ENCODE measurements at regions not wholly inside any gene's neighbourhood (a gene's known extent, or its start where the extent isn't known, plus 50 kb on each side); places are given as distances from the start of the nearest gene placed in this dataset.

- 3% methylated on average over 2 of the region's 2 CpGs for WGBS (ENCODE audit: insufficient coverage, insufficient replicate concordance, low lambda C conversion rate, missing lambda C conversion rate)
- no peak for FAIRE-seq
Measured at GRCh38 chr7:21135437-21135836, 292.4 kb upstream of the SP4 start.

More at GRCh38 chr7:21135437-21135836, 292.4 kb upstream of the SP4 start:
- ChIA-PET POLR2A (no interaction called here), CTCF (interaction anchor here (0.5 kb wide), 1 partner anchor 42 kb away, joined by 3 read pairs; no protein-coding TSS in a partner anchor), RAD21 (ENCODE audit: unreplicated experiment) (no interaction called here), SMC1A (ENCODE audit: uncharacterized antibody, unreplicated experiment) (no interaction called here)
- no TSS peak for BruUV-seq (replicated peaks)
- no peak overlapping the region for H3K4me2 ChIP-seq (ENCODE audit: control insufficient read depth, insufficient read depth)
- H3K36me3 ChIP-seq (ENCODE audit: control insufficient read depth in 2 of 2, insufficient read depth in 2 of 2, low read length in 1 of 2): no peaks in the 10 kb centered on the region
- H4K20me1 ChIP-seq (ENCODE audit: control insufficient read depth, insufficient read depth): no peaks in the 10 kb centered on the region
- H3K27ac ChIP-seq (ENCODE audit: control insufficient read depth, insufficient read depth): no peak overlapping the region
- H3K9ac ChIP-seq (ENCODE audit: control insufficient read depth, insufficient read depth, low read length): no peak overlapping the region
- 0 out of 4 replicates have a peak, but pooled peaks cover 0 to 2% of the 10 kb centered on the region in 2 experiments for H3K27me3 ChIP-seq (replicated peaks in 1 of 2; ENCODE audit: control insufficient read depth in 2 of 2, insufficient read depth in 2 of 2, low read length in 1 of 2)
- no peak for TF ChIP-seq NFXL1 (IDR thresholded peaks at IDR 0.05; ENCODE audit: borderline replicate concordance)
- no peak for TF ChIP-seq PKNOX1 (IDR thresholded peaks at IDR 0.05)
- TF ChIP-seq GATAD2B (conservative IDR thresholded peaks at IDR 0.05; ENCODE audit: low read depth): no peak
- TF ChIP-seq LARP7 (IDR thresholded peaks at IDR 0.05): no peak
- TF ChIP-seq, protein P1, sequence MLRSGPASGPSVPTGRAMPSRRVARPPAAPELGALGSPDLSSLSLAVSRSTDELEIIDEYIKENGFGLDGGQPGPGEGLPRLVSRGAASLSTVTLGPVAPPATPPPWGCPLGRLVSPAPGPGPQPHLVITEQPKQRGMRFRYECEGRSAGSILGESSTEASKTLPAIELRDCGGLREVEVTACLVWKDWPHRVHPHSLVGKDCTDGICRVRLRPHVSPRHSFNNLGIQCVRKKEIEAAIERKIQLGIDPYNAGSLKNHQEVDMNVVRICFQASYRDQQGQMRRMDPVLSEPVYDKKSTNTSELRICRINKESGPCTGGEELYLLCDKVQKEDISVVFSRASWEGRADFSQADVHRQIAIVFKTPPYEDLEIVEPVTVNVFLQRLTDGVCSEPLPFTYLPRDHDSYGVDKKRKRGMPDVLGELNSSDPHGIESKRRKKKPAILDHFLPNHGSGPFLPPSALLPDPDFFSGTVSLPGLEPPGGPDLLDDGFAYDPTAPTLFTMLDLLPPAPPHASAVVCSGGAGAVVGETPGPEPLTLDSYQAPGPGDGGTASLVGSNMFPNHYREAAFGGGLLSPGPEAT (IDR thresholded peaks at IDR 0.05; ENCODE audit: low read depth): no peak
- no peak for TF ChIP-seq NFIC (IDR thresholded peaks at IDR 0.05; ENCODE audit: low read depth, low read length)
- no peak for TF ChIP-seq RUNX3 (IDR thresholded peaks at IDR 0.05; ENCODE audit: low read length)
- no peak for TF ChIP-seq MTA2 (IDR thresholded peaks at IDR 0.05; ENCODE audit: low read depth)
- TF ChIP-seq JUND (IDR thresholded peaks at IDR 0.05; ENCODE audit: low read depth, low read length): no peak
- TF ChIP-seq CUX1 (IDR thresholded peaks at IDR 0.05; ENCODE audit: insufficient replicate concordance, low read depth, low read length): no peak
- no peak for TF ChIP-seq NR2C1 (IDR thresholded peaks at IDR 0.05)
- no peak for TF ChIP-seq NR2C2 (IDR thresholded peaks at IDR 0.05; ENCODE audit: borderline replicate concordance, control insufficient read depth, insufficient read length, low read depth)
- TF ChIP-seq WRNIP1 (IDR thresholded peaks at IDR 0.05; ENCODE audit: borderline replicate concordance, low read depth, low read length): no peak
- no peak for TF ChIP-seq NFYB (IDR thresholded peaks at IDR 0.05; ENCODE audit: insufficient read depth, low read depth, low read length)
- TF ChIP-seq HDGF (IDR thresholded peaks at IDR 0.05): no peak
- TF ChIP-seq HDAC6 (IDR thresholded peaks at IDR 0.05; ENCODE audit: unreplicated experiment): no peak
- no peak for TF ChIP-seq SP1 (IDR thresholded peaks at IDR 0.05; ENCODE audit: low read depth, low read length)
- no peak for TF ChIP-seq NBN (IDR thresholded peaks at IDR 0.05)
- no peak for TF ChIP-seq TCF3 (IDR thresholded peaks at IDR 0.05; ENCODE audit: borderline replicate concordance, insufficient read depth, low read depth, low read length)
- H3K4me1 ChIP-seq (ENCODE audit: control insufficient read depth, insufficient read depth, low read length): no peaks in the 10 kb centered on the region
- in situ Hi-C loops (cut with MboI) (no loop called here), intact Hi-C loops (cut with micrococcal nuclease; ENCODE audit: unreplicated experiment) (no loop called here)
- H3K79me2 ChIP-seq (ENCODE audit: control insufficient read depth, insufficient read depth, low read length): no peaks in the 10 kb centered on the region
- H3K4me3 ChIP-seq: no peak overlapping the region
- no peak overlapping the region for H2AFZ ChIP-seq (ENCODE audit: control insufficient read depth, low read depth, low read length)
- no peaks in the 10 kb centered on the region for H3K9me3 ChIP-seq (replicated peaks; ENCODE audit: control insufficient read depth, insufficient read depth, low read length)
- ATAC-seq (no peak), DNase-seq (ENCODE audit: low read depth, low spot score) (no peak)
